ENCODE measurements at regions not wholly inside any gene's neighbourhood (a gene's known extent, or its start where the extent isn't known, plus 50 kb on each side); places are given as distances from the start of the nearest gene placed in this dataset.

- Histone ChIP-seq H3K4me1 (ENCODE audit: control insufficient read depth, extremely low read depth, insufficient read depth, low read length) (peaks cover 8% of the 10 kb centered on the region), H3K9ac (replicated peaks; ENCODE audit: extremely low read depth, insufficient read depth, low read length) (no peak overlapping the region), H3K4me3 (replicated peaks in 1 of 3; ENCODE audit: insufficient read depth in 1 of 3, low read depth in 1 of 3, low read length in 3 of 3) (no peak overlapping the region), H3K27me3 (ENCODE audit: control insufficient read depth in 2 of 2, insufficient read depth in 2 of 2, low read length in 2 of 2) (peaks cover 2 to 11% of the 10 kb centered on the region in 2 experiments), H3K4me2 (ENCODE audit: insufficient read depth, low read length) (no peak overlapping the region), H3K27ac (ENCODE audit: insufficient read depth, low read depth, low read length) (no peak overlapping the region), H4K20me1 (replicated peaks; ENCODE audit: control insufficient read depth, extremely low read depth, insufficient read depth, low read length) (no peaks in the 10 kb centered on the region), H3K9me1 (replicated peaks; ENCODE audit: control insufficient read depth, extremely low read depth, insufficient read depth, low read length) (no peaks in the 10 kb centered on the region), H3K79me2 (ENCODE audit: control insufficient read depth, insufficient read depth, low read length) (no peaks in the 10 kb centered on the region), H2AFZ (ENCODE audit: low read depth, low read length) (no peak overlapping the region), H3K36me3 (ENCODE audit: control insufficient read depth in 2 of 2, extremely low read depth in 1 of 2, insufficient read depth in 2 of 2, low read length in 2 of 2) (no peaks in the 10 kb centered on the region), H3K9me3 (replicated peaks; ENCODE audit: control insufficient read depth, insufficient read depth, low read length) (no peaks in the 10 kb centered on the region)
- ChIA-PET POLR2A (no interaction called here), CTCF (interaction anchor here (0.7 to 1.5 kb wide), 2 partner anchors 11 to 49 kb away, joined by 3 to 6 read pairs; no protein-coding TSS in a partner anchor)
- TF ChIP-seq POLR2A (IDR thresholded peaks at IDR 0.05; ENCODE audit: low read depth, low read length) = no peak
- TF ChIP-seq JUN (IDR thresholded peaks at IDR 0.05; ENCODE audit: borderline replicate concordance, insufficient read depth, insufficient read length, low read depth) = no peak
- no peak for TF ChIP-seq MAX (IDR thresholded peaks at IDR 0.05; ENCODE audit: insufficient read depth, insufficient read length)
- peak; percentile 23 for TF ChIP-seq FOS (IDR thresholded peaks at IDR 0.05; ENCODE audit: borderline replicate concordance, insufficient read depth, low read length)
- no peak for TF ChIP-seq MYC (IDR thresholded peaks at IDR 0.05; ENCODE audit: low read depth, low read length)
- DNase-seq (ENCODE audit: low read depth, low spot score) (peak; percentile 41), FAIRE-seq (peak; percentile 70)
- intact Hi-C loops (cut with micrococcal nuclease) = no loop called here
- dilution Hi-C loops (cut with MboI; ENCODE audit: extremely low pct_ligation_motif_present, low sequenced_read_pairs) = no loop called here
- BruUV-seq (replicated peaks) = no TSS peak
These were observed 152.5 kb upstream of the ADRA1D start for GRCh38 chr20:4401601-4402000.

GRCh38 chr20:4384961-4385360 lies 135.9 kb upstream of the ADRA1D start:
- Histone ChIP-seq H4K20me1 (replicated peaks; ENCODE audit: control insufficient read depth, extremely low read depth, insufficient read depth, low read length) (no peaks in the 10 kb centered on the region), H3K27ac (ENCODE audit: insufficient read depth, low read depth, low read length) (no peak overlapping the region), H3K36me3 (ENCODE audit: control insufficient read depth in 2 of 2, extremely low read depth in 1 of 2, insufficient read depth in 2 of 2, low read length in 2 of 2) (no peaks in the 10 kb centered on the region), H3K9ac (replicated peaks; ENCODE audit: extremely low read depth, insufficient read depth, low read length) (no peak overlapping the region), H2AFZ (ENCODE audit: low read depth, low read length) (no peak overlapping the region), H3K4me2 (ENCODE audit: insufficient read depth, low read length) (no peak overlapping the region), H3K4me1 (ENCODE audit: control insufficient read depth, extremely low read depth, insufficient read depth, low read length) (no peaks in the 10 kb centered on the region), H3K4me3 (replicated peaks in 1 of 3; ENCODE audit: insufficient read depth in 1 of 3, low read depth in 1 of 3, low read length in 3 of 3) (no peak overlapping the region), H3K9me1 (replicated peaks; ENCODE audit: control insufficient read depth, extremely low read depth, insufficient read depth, low read length) (no peaks in the 10 kb centered on the region), H3K79me2 (ENCODE audit: control insufficient read depth, insufficient read depth, low read length) (no peaks in the 10 kb centered on the region), H3K27me3 (ENCODE audit: control insufficient read depth in 2 of 2, insufficient read depth in 2 of 2, low read length in 2 of 2) (peaks cover 20 to 44% of the 10 kb centered on the region in 2 experiments), H3K9me3 (replicated peaks; ENCODE audit: control insufficient read depth, insufficient read depth, low read length) (no peaks in the 10 kb centered on the region)
- CTCF ChIA-PET = no interaction called here
- POLR2A ChIA-PET = no interaction called here
- TF ChIP-seq MAX (IDR thresholded peaks at IDR 0.05; ENCODE audit: insufficient read depth, insufficient read length) (no peak), JUN (IDR thresholded peaks at IDR 0.05; ENCODE audit: borderline replicate concordance, insufficient read depth, insufficient read length, low read depth) (no peak)
- no TSS peak for BruUV-seq (replicated peaks)
- intact Hi-C loops (cut with micrococcal nuclease) = no loop called here
- DNase-seq (ENCODE audit: low read depth, low spot score) (no peak), FAIRE-seq (no peak)
- dilution Hi-C loops (cut with MboI; ENCODE audit: extremely low pct_ligation_motif_present, low sequenced_read_pairs) = no loop called here
